CD4-positive, alpha-beta T cell (primary cell): ENCODE measurements at regions not wholly inside any gene's neighbourhood (a gene's known extent, or its start where the extent isn't known, plus 50 kb on each side); places are given as distances from the start of the nearest gene placed in this dataset.

ENCODE experiments used
- ATAC-seq: fragments of 200-7000 bp; cut with Tn5 transposase; one replicate; pipeline ENCODE4 v1.10.0; 2022; ENCODE audit warnings: mild to moderate bottlenecking; ENCODE audit not compliant: poor library complexity
- CTCF ChIA-PET: fragments of 350-600 bp; sonication (Branson Sonifier 250); formaldehyde crosslinking; loops from one replicate; lab custom pipeline; 2021; ENCODE audit warnings: antibody characterized with exemption, inconsistent platforms; lab: Charles Lee
- POLR2A ChIA-PET: fragments of 350-600 bp; sonication (Branson Sonifier 250); formaldehyde crosslinking; loops from one replicate; lab custom pipeline; 2021; ENCODE audit warnings: antibody characterized with exemption, inconsistent platforms; lab: Charles Lee
- DNase-seq, 14 experiments: peaks; one replicate each; pipeline ENCODE4 v3.0.0-alpha.2; 2013 to 2020; ENCODE audit warnings: mixed read lengths in 2 of 14
- H3K27ac ChIP-seq, 2 donors: one replicate each; pipeline versions ENCODE4 v1.5.1 to v1.7.0; 2013; ENCODE audit warnings: low read length in 2 of 2, low read depth in 1 of 2, mild to moderate bottlenecking in 1 of 2
- H3K27me3 ChIP-seq, 2 experiments: 1 replicate in 1 of 2; 2 replicates in 1 of 2; pipeline versions ENCODE4 v1.6.1 to v1.7.0; 2013; ENCODE audit warnings: low read length in 2 of 2, control low read depth in 1 of 2, mild to moderate bottlenecking in 1 of 2, moderate library complexity in 1 of 2; ENCODE audit not compliant: insufficient read depth in 2 of 2, control insufficient read depth in 1 of 2
- H3K36me3 ChIP-seq: one replicate; pipeline ENCODE4 v1.6.1; 2013; ENCODE audit warnings: low read length, control low read depth; ENCODE audit not compliant: insufficient read depth
- H3K4me1 ChIP-seq: one replicate; pipeline ENCODE4 v1.6.1; 2013; ENCODE audit warnings: low read length, control low read depth; ENCODE audit not compliant: insufficient read depth
- H3K4me3 ChIP-seq: one replicate; pipeline ENCODE4 v1.5.1; 2013; ENCODE audit warnings: mild to moderate bottlenecking, low read length, moderate library complexity
- H3K9me3 ChIP-seq, 2 experiments: 1 replicate in 1 of 2; 2 replicates in 1 of 2; pipeline versions ENCODE4 v1.6.1 to v1.7.0; 2013; ENCODE audit warnings: low read length in 2 of 2, mild to moderate bottlenecking in 2 of 2, control low read depth in 1 of 2, moderate library complexity in 1 of 2; ENCODE audit not compliant: control insufficient read depth in 1 of 2, insufficient read depth in 1 of 2
- H3K27ac Mint-ChIP-seq: one replicate; pipeline ENCODE4 v1.8.0; 2020; ENCODE audit warnings: mixed read lengths
- H3K27me3 Mint-ChIP-seq: one replicate; pipeline ENCODE4 v1.8.0; 2021; ENCODE audit warnings: mixed read lengths
- H3K36me3 Mint-ChIP-seq: one replicate; pipeline ENCODE4 v1.8.0; 2021; ENCODE audit warnings: low read depth, mixed read lengths
- H3K4me1 Mint-ChIP-seq: one replicate; pipeline ENCODE4 v1.8.0; 2021; ENCODE audit warnings: low read depth, mixed read lengths
- H3K4me3 Mint-ChIP-seq: one replicate; pipeline ENCODE4 v1.8.0; 2020; ENCODE audit warnings: mild to moderate bottlenecking, mixed read lengths
- H3K9me3 Mint-ChIP-seq: one replicate; pipeline ENCODE4 v1.8.0; 2020; ENCODE audit warnings: mixed read lengths
- CTCF ChIP-seq: fragments of 200-600 bp; IDR thresholded peaks from one replicate; pipeline ENCODE4 v1.8.0; 2022; ENCODE audit warnings: antibody characterized with exemption, mild to moderate bottlenecking
- intact Hi-C, 2 experiments: fragments of 100-400 bp; cut with DNase I in 1 of 2; cut with micrococcal nuclease in 1 of 2; formaldehyde crosslinking; loops; one replicate each; pipeline versions ENCODE4 v1.15.1 to v1.9.0; 2023 to 2025; cut with DNase I, micrococcal nuclease

- ChIA-PET POLR2A (no interaction called here), CTCF (no interaction called here)
- H3K27me3 ChIP-seq, result no peaks in the 10 kb centered on the region
- ATAC-seq, result no peak
- Mint-ChIP-seq H3K9me3 (no peaks in the 10 kb centered on the region), H3K27me3 (no peaks in the 10 kb centered on the region), H3K36me3 (no peaks in the 10 kb centered on the region), H3K4me1 (no peaks in the 10 kb centered on the region), H3K4me3 (no peak overlapping the region), H3K27ac (no peak overlapping the region)
- no peak overlapping the region for H3K27ac ChIP-seq
- no peak for DNase-seq
- H3K36me3 ChIP-seq, result no peaks in the 10 kb centered on the region
- intact Hi-C loops, result no loop called here
- H3K4me1 ChIP-seq, result no peaks in the 10 kb centered on the region
- H3K9me3 ChIP-seq, result peaks cover 17 to 100% of the 10 kb centered on the region in 2 experiments
- H3K4me3 ChIP-seq, result no peak overlapping the region
- TF ChIP-seq CTCF, result no peak
These were observed 354.0 kb downstream of the ALG10 start for GRCh38 chr12:34376133-34376799.

DNA sequence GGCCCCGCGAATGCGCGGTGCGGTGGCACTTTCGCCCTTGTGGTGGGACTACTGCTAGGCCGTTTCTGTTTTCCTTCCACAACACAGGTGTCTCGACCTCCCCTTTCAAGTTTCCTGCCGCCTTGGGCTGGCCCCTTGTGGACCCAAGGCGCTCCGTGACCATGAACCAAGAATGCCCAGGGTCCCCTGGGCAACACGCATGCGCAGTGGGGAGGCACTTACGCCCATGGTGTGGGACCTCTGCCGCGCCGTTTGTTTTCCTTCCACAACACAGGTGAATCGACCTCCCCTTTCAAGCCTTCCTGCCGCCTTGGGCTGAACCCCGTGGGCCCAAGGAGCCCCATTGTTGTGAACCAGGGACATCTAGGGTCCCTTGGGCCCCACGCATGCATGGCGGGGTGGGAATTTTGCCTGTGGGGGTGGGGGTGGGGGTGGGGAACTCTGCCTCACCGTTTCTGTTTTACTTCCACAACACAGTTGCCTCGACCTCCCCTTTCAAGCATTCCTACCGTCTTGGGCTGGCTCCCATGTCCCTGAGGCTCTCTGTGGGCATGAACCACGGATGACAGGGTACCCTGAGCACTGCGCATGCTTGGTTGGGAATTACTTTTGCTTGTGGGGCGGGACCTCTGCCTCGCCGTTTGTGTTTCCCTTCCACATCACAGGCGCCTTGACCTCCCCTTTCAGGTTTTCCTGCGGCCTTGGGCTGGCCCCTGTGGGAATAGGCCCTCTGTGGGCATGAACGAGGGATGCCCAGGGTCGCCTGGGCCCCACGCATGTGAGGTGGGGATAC, 355.1 kb downstream of the ALG10 start:
- H3K36me3 ChIP-seq, result no peaks in the 10 kb centered on the region

DNA sequence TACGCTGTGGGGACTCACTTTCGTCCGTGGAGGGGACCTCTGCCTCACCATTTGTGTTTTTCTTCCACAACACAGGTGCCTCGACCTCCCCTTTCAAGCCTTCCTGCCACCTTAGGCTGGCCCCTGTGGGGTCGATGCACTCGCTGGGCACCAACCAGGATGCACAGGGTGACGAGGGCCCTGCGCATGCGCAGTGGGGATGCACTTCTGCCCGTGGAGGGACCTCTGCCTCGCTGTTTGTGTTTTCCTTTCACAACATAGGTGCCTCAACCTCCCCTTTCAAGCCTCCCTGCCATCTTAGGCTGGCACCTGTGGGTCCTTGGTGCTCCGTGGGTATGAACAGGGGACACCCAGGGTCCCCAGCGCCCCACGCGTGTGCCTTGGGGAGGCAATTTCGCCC, 356.8 kb downstream of the ALG10 start:
- TF ChIP-seq CTCF, result no peak
- Mint-ChIP-seq H3K36me3 (no peaks in the 10 kb centered on the region), H3K4me3 (no peak overlapping the region), H3K27me3 (no peaks in the 10 kb centered on the region), H3K4me1 (no peaks in the 10 kb centered on the region), H3K9me3 (no peaks in the 10 kb centered on the region), H3K27ac (no peak overlapping the region)
- DNase-seq (no peak), ATAC-seq (no peak)
- POLR2A ChIA-PET, result no interaction called here
- Histone ChIP-seq H3K27ac (no peak overlapping the region), H3K4me1 (no peaks in the 10 kb centered on the region), H3K27me3 (no peaks in the 10 kb centered on the region), H3K4me3 (no peak overlapping the region), H3K9me3 (peaks cover 5 to 100% of the 10 kb centered on the region in 2 experiments), H3K36me3 (no peaks in the 10 kb centered on the region)
- CTCF ChIA-PET, result no interaction called here
- intact Hi-C loops, result no loop called here

More for the DNA sequence above, 355.1 kb downstream of the ALG10 start:
- intact Hi-C loops, result no loop called here
- TF ChIP-seq CTCF, result no peak
- Histone ChIP-seq H3K4me1 (no peaks in the 10 kb centered on the region), H3K4me3 (no peak overlapping the region), H3K27ac (no peak overlapping the region), H3K9me3 (peaks cover 12 to 100% of the 10 kb centered on the region in 2 experiments), H3K27me3 (no peaks in the 10 kb centered on the region)
- H3K36me3 Mint-ChIP-seq, result no peaks in the 10 kb centered on the region
- no peak overlapping the region for H3K4me3 Mint-ChIP-seq
- ATAC-seq, result no peak
- POLR2A ChIA-PET, result no interaction called here
- no peak for DNase-seq
- H3K27me3 Mint-ChIP-seq, result no peaks in the 10 kb centered on the region
- no peak overlapping the region for H3K27ac Mint-ChIP-seq
- CTCF ChIA-PET, result no interaction called here
- H3K4me1 Mint-ChIP-seq, result no peaks in the 10 kb centered on the region
- no peaks in the 10 kb centered on the region for H3K9me3 Mint-ChIP-seq
